Endothelial cell of umbilical vein (primary cell): ENCODE measurements at regions not wholly inside any gene's neighbourhood (a gene's known extent, or its start where the extent isn't known, plus 50 kb on each side); places are given as distances from the start of the nearest gene placed in this dataset.

ENCODE experiments used
- BruUV-seq: library from RNA; stranded (reverse); fragments of 400-500 nt; replicated peaks from 2 replicates; lab custom pipeline; 2021; lab: Mats Ljungman, UMichigan
- CTCF ChIA-PET: fragments of 300-600, 350-600 bp; sonication (Branson Sonifier 250); formaldehyde crosslinking; loops from one replicate; lab custom pipeline; 2021; ENCODE audit warnings: antibody characterized with exemption, inconsistent platforms; lab: Charles Lee
- POLR2A ChIA-PET: fragments of 300-600, 350-600 bp; sonication (Branson Sonifier 250); formaldehyde crosslinking; loops from one replicate; lab custom pipeline; 2021; ENCODE audit warnings: antibody characterized with exemption, inconsistent platforms; lab: Charles Lee
- DNase-seq: peaks from one replicate; pipeline ENCODE4 v3.0.0-alpha.2; 2011; ENCODE audit warnings: low read depth, low spot score
- FAIRE-seq: peaks from 2 replicates; lab custom pipeline; 2011; peaks lifted over from hg19 to GRCh38; lab: Jason Lieb, UNC
- H2AFZ ChIP-seq: 2 replicates; pipeline ENCODE4 v1.6.0; 2012; ENCODE audit warnings: low read depth, low read length, control low read depth, inconsistent platforms
- H3K27ac ChIP-seq: 2 replicates; pipeline ENCODE4 v1.5.1; 2011; ENCODE audit warnings: low read depth, mild to moderate bottlenecking, control low read depth, low read length, moderate library complexity; ENCODE audit not compliant: insufficient read depth
- H3K27me3 ChIP-seq, 2 experiments: 2 replicates each; pipeline versions ENCODE4 v1.6.0 to v1.6.1; 2011; ENCODE audit warnings: low read length in 2 of 2, mixed read lengths in 1 of 2; ENCODE audit not compliant: control insufficient read depth in 2 of 2, insufficient read depth in 2 of 2
- H3K36me3 ChIP-seq, 2 experiments: 2 replicates in 1 of 2; 3 replicates in 1 of 2; pipeline ENCODE4 v1.5.1; 2011; ENCODE audit warnings: low read length in 2 of 2, mild to moderate bottlenecking in 1 of 2, moderate library complexity in 1 of 2; ENCODE audit not compliant: control insufficient read depth in 2 of 2, insufficient read depth in 2 of 2; ENCODE audit errors: extremely low read depth in 1 of 2
- H3K4me1 ChIP-seq: 3 replicates; pipeline ENCODE4 v1.5.1; 2011; ENCODE audit warnings: mild to moderate bottlenecking, low read length; ENCODE audit not compliant: control insufficient read depth, insufficient read depth; ENCODE audit errors: extremely low read depth
- H3K4me2 ChIP-seq: 2 replicates; pipeline ENCODE4 v1.6.1; 2011; ENCODE audit warnings: low read length, control low read depth, mixed read lengths; ENCODE audit not compliant: insufficient read depth
- H3K4me3 ChIP-seq, 3 experiments: fragments of 200-600 bp in 1 of 3; sonication (generic), shearing (Covaris generic) in 1 of 3; replicated peaks in 1 of 3; 2 replicates each; pipeline ENCODE4 v1.5.1; 2011 to 2016; ENCODE audit warnings: control low read depth in 3 of 3, low read length in 3 of 3, mild to moderate bottlenecking in 2 of 3, inconsistent platforms in 1 of 3, low read depth in 1 of 3, moderate library complexity in 1 of 3; ENCODE audit not compliant: insufficient read depth in 1 of 3
- H3K79me2 ChIP-seq: 2 replicates; pipeline ENCODE4 v1.6.0; 2012; ENCODE audit warnings: low read length, inconsistent platforms; ENCODE audit not compliant: control insufficient read depth, insufficient read depth
- H3K9ac ChIP-seq: replicated peaks from 2 replicates; pipeline ENCODE3; 2011; ENCODE audit warnings: low read length, control low read depth; ENCODE audit not compliant: insufficient read depth; ENCODE audit errors: extremely low read depth
- H3K9me1 ChIP-seq: replicated peaks from 3 replicates; pipeline ENCODE4 v1.6.0; 2011; ENCODE audit warnings: mild to moderate bottlenecking, low read length; ENCODE audit not compliant: control insufficient read depth, insufficient read depth; ENCODE audit errors: extremely low read depth
- H3K9me3 ChIP-seq: replicated peaks from 2 replicates; pipeline ENCODE4 v1.5.1; 2012; ENCODE audit warnings: low read length, inconsistent platforms; ENCODE audit not compliant: control insufficient read depth, insufficient read depth
- H4K20me1 ChIP-seq: replicated peaks from 2 replicates; pipeline ENCODE3; 2011; ENCODE audit warnings: mild to moderate bottlenecking, low read length; ENCODE audit not compliant: control insufficient read depth, insufficient read depth; ENCODE audit errors: extremely low read depth
- CTCF ChIP-seq, 2 donors: IDR thresholded peaks; 1 replicate in 1 of 2; 2 replicates in 1 of 2; pipeline ENCODE4 v1.5.1; 2011; ENCODE audit warnings: low read length in 2 of 2, mild to moderate bottlenecking in 2 of 2, moderate library complexity in 2 of 2, control low read depth in 1 of 2, inconsistent platforms in 1 of 2, low read depth in 1 of 2; ENCODE audit not compliant: insufficient read depth in 1 of 2; ENCODE audit errors: extremely low read depth in 1 of 2
- EZH2 ChIP-seq: IDR thresholded peaks from 2 replicates; pipeline ENCODE4 v1.6.1; 2012; ENCODE audit warnings: borderline replicate concordance, low read depth, mild to moderate bottlenecking, moderate library complexity, low read length, inconsistent platforms; ENCODE audit not compliant: severe bottlenecking
- FOS ChIP-seq: IDR thresholded peaks from 2 replicates; pipeline ENCODE4 v1.6.1; 2011; ENCODE audit warnings: mild to moderate bottlenecking, low read length, moderate library complexity, borderline replicate concordance; ENCODE audit not compliant: insufficient read depth
- GATA2 ChIP-seq: IDR thresholded peaks from 2 replicates; pipeline ENCODE4 v1.7.0; 2011; ENCODE audit warnings: low read depth, mild to moderate bottlenecking, moderate library complexity, mixed read lengths, low read length; ENCODE audit not compliant: insufficient read length, insufficient read depth
- MAX ChIP-seq: IDR thresholded peaks from 2 replicates; pipeline ENCODE4 v1.6.1; 2011; ENCODE audit not compliant: insufficient read depth, insufficient read length
- MYC ChIP-seq: IDR thresholded peaks from one replicate; pipeline ENCODE4 v1.6.1; 2011; ENCODE audit warnings: mild to moderate bottlenecking, low read depth, low read length
- POLR2A ChIP-seq: IDR thresholded peaks from 2 replicates; pipeline ENCODE4 v1.6.1; 2012; ENCODE audit warnings: low read depth, mild to moderate bottlenecking, control low read depth, low read length
- POLR2AphosphoS5 ChIP-seq: IDR thresholded peaks from 2 replicates; pipeline ENCODE4 v1.6.1; 2012; ENCODE audit warnings: low read depth, mild to moderate bottlenecking, control low read depth, low read length, moderate library complexity; ENCODE audit not compliant: insufficient read depth
- dilution Hi-C: fragments of 300-500 bp; cut with MboI; formaldehyde crosslinking; loops from one replicate; pipeline ENCODE4 v1.15.0; 2019; ENCODE audit warnings: low sequenced_read_pairs; ENCODE audit not compliant: extremely low pct_ligation_motif_present
- intact Hi-C: fragments of 100-400 bp; cut with micrococcal nuclease; formaldehyde crosslinking; loops from one replicate; pipeline ENCODE4 v1.10.0; 2022

- H3K9me3 ChIP-seq: no peaks in the 10 kb centered on the region
- H3K4me1 ChIP-seq: no peaks in the 10 kb centered on the region
- ChIA-PET CTCF (interaction anchor here (0.6 to 3.5 kb wide), 3 partner anchors 14 to 974 kb away, joined by 3 to 10 read pairs (median 3); no protein-coding TSS in a partner anchor), POLR2A (no interaction called here)
- H3K9ac ChIP-seq: no peak overlapping the region
- no peaks in the 10 kb centered on the region for H4K20me1 ChIP-seq
- H2AFZ ChIP-seq: no peak overlapping the region
- H3K36me3 ChIP-seq: no peaks in the 10 kb centered on the region
- DNase-seq (no peak), FAIRE-seq (no peak)
- H3K27ac ChIP-seq: no peak overlapping the region
- TF ChIP-seq POLR2A: no peak
- TF ChIP-seq GATA2: no peak
- no peak for TF ChIP-seq CTCF (IDR thresholded peaks at IDR 0.05; ENCODE audit: extremely low read depth in 1 of 2, insufficient read depth in 1 of 2, low read depth in 1 of 2, low read length in 2 of 2)
- TF ChIP-seq FOS: no peak
- TF ChIP-seq POLR2AphosphoS5: no peak
- no peak for TF ChIP-seq MAX
- TF ChIP-seq EZH2: no peak
- TF ChIP-seq MYC: no peak
- no peaks in the 10 kb centered on the region for H3K79me2 ChIP-seq
- peaks cover 1 to 2% of the 10 kb centered on the region in 2 experiments for H3K27me3 ChIP-seq
- BruUV-seq: no TSS peak
- dilution Hi-C loops: no loop called here
- intact Hi-C loops: no loop called here
- no peaks in the 10 kb centered on the region for H3K9me1 ChIP-seq
- H3K4me2 ChIP-seq: no peak overlapping the region
- no peak overlapping the region for H3K4me3 ChIP-seq
Measured at GRCh38 chr5:133845271-133845670, 123.2 kb downstream of the C5orf15 start.
